B cell (primary cell): ENCODE measurements at regions not wholly inside any gene's neighbourhood (a gene's known extent, or its start where the extent isn't known, plus 50 kb on each side); places are given as distances from the start of the nearest gene placed in this dataset.

Source experiments
- ATAC-seq: fragments of 200-7000 bp; cut with Tn5 transposase; one replicate; pipeline ENCODE4 v1.10.0; 2021; ENCODE audit warnings: low read depth, mild to moderate bottlenecking, moderate number of reproducible peaks, moderate library complexity
- CTCF ChIA-PET: fragments of 350-600 bp; sonication (Branson Sonifier 250); formaldehyde crosslinking; loops from one replicate; lab custom pipeline; 2021; ENCODE audit warnings: antibody characterized with exemption, inconsistent platforms; lab: Charles Lee
- POLR2A ChIA-PET: fragments of 350-600 bp; sonication (Branson Sonifier 250); formaldehyde crosslinking; loops from one replicate; lab custom pipeline; 2021; ENCODE audit warnings: antibody characterized with exemption; lab: Charles Lee
- DNase-seq: peaks from one replicate; pipeline ENCODE4 v3.0.0; 2013
- H2AFZ ChIP-seq: 2 replicates; pipeline ENCODE4 v1.6.1; 2012; ENCODE audit warnings: mild to moderate bottlenecking, low read depth, low read length; ENCODE audit not compliant: insufficient read depth, poor library complexity, severe bottlenecking
- H3K27ac ChIP-seq, 2 donors: 1 replicate in 1 of 2; 2 replicates in 1 of 2; pipeline ENCODE4 v1.5.1; 2012 to 2013; ENCODE audit warnings: low read length in 2 of 2, mild to moderate bottlenecking in 2 of 2, moderate library complexity in 1 of 2
- H3K27me3 ChIP-seq, 4 experiments: fragments of 200-600 bp in 1 of 4; sonication (generic) in 1 of 4; replicated peaks in 1 of 4; 1 replicate in 2 of 4; 2 replicates in 2 of 4; pipeline versions ENCODE4 v1.6.1 to v1.7.0; 2013 to 2016; ENCODE audit warnings: low read length in 3 of 4, mild to moderate bottlenecking in 2 of 4, mixed read lengths in 1 of 4, moderate library complexity in 1 of 4; ENCODE audit not compliant: insufficient read depth in 4 of 4, control insufficient read depth in 3 of 4; ENCODE audit errors: control extremely low read depth in 1 of 4
- H3K36me3 ChIP-seq, 2 experiments: replicated peaks in 1 of 2; 1 replicate in 1 of 2; 2 replicates in 1 of 2; pipeline versions ENCODE4 v1.6.1 to v1.7.1; 2013; ENCODE audit warnings: low read length in 1 of 2; ENCODE audit not compliant: insufficient read depth in 2 of 2, control insufficient read depth in 1 of 2; ENCODE audit errors: control extremely low read depth in 1 of 2, extremely low read depth in 1 of 2
- H3K4me1 ChIP-seq, 2 donors: fragments of 200-600 bp in 1 of 2; sonication (generic) in 1 of 2; 1 replicate in 1 of 2; 2 replicates in 1 of 2; pipeline versions ENCODE4 v1.5.1 to v1.6.1; 2013 to 2017; ENCODE audit warnings: low read length in 2 of 2; ENCODE audit not compliant: control insufficient read depth in 2 of 2, insufficient read depth in 2 of 2
- H3K4me2 ChIP-seq: replicated peaks from 2 replicates; pipeline ENCODE3; 2012; ENCODE audit warnings: mild to moderate bottlenecking, low read depth, low read length; ENCODE audit not compliant: poor library complexity, severe bottlenecking
- H3K4me3 ChIP-seq, 5 experiments: fragments of 200-600 bp in 1 of 5; sonication (generic) in 1 of 5; 1 replicate in 3 of 5; 2 replicates in 2 of 5; pipeline versions ENCODE4 v1.5.1 to v1.7.0; 2011 to 2016; ENCODE audit warnings: low read length in 4 of 5, mild to moderate bottlenecking in 4 of 5, low read depth in 2 of 5, control low read depth in 1 of 5, moderate library complexity in 1 of 5; ENCODE audit not compliant: insufficient read depth in 1 of 5; ENCODE audit errors: control extremely low read depth in 1 of 5, extremely low read depth in 1 of 5
- H3K79me2 ChIP-seq: fragments of 200-600 bp; sonication (generic); one replicate; pipeline ENCODE4 v1.6.0; 2016; ENCODE audit warnings: low read length; ENCODE audit not compliant: control insufficient read depth, insufficient read depth
- H3K9ac ChIP-seq: fragments of 200-600 bp; sonication (generic); 2 replicates; pipeline ENCODE4 v1.6.1; 2017; ENCODE audit warnings: mild to moderate bottlenecking, low read length, moderate library complexity
- H3K9me3 ChIP-seq, 3 donors: one replicate each; pipeline versions ENCODE4 v1.6.1 to v1.7.1; 2013; ENCODE audit warnings: low read length in 2 of 3; ENCODE audit not compliant: control insufficient read depth in 2 of 3, insufficient read depth in 1 of 3; ENCODE audit errors: control extremely low read depth in 1 of 3
- H4K20me1 ChIP-seq: 2 replicates; pipeline ENCODE4 v1.6.0; 2012; ENCODE audit warnings: mild to moderate bottlenecking, low read length; ENCODE audit not compliant: insufficient read depth, control insufficient read depth, poor library complexity, severe bottlenecking
- H3K27ac Mint-ChIP-seq: one replicate; pipeline ENCODE4 v1.8.0; 2021; ENCODE audit warnings: mixed read lengths
- H3K27me3 Mint-ChIP-seq: one replicate; pipeline ENCODE4 v1.8.0; 2021; ENCODE audit warnings: mixed read lengths
- H3K4me1 Mint-ChIP-seq: one replicate; pipeline ENCODE4 v1.8.0; 2021; ENCODE audit warnings: mixed read lengths
- H3K4me3 Mint-ChIP-seq: one replicate; pipeline ENCODE4 v1.8.0; 2021; ENCODE audit warnings: mixed read lengths
- H3K9me3 Mint-ChIP-seq: one replicate; pipeline ENCODE4 v1.8.0; 2022; ENCODE audit warnings: mixed read lengths; ENCODE audit not compliant: insufficient read depth
- CTCF ChIP-seq: fragments of 200-600 bp; IDR thresholded peaks from one replicate; pipeline ENCODE4 v1.8.0; 2022; ENCODE audit warnings: antibody characterized with exemption, mild to moderate bottlenecking
- EZH2 ChIP-seq: IDR thresholded peaks from 2 replicates; pipeline ENCODE4 v1.6.1; 2012; ENCODE audit warnings: borderline replicate concordance, low read depth, mild to moderate bottlenecking, moderate library complexity, low read length; ENCODE audit not compliant: insufficient read depth, poor library complexity, severe bottlenecking
- WGBS: methylation state at CpG from one replicate; pipeline ENCODE4 v1.1.5; 2013; ENCODE audit warnings: missing lambda C conversion rate; ENCODE audit not compliant: insufficient coverage; 5-methylcytosine and 5-hydroxymethylcytosine counted together
- intact Hi-C: fragments of 100-400 bp; cut with micrococcal nuclease; formaldehyde crosslinking; loops from one replicate; pipeline ENCODE4 v1.10.0; 2022

GRCh38 chr2:234701841-234702240 lies 205.0 kb upstream of the ARL4C start:
- no peak overlapping the region for H3K4me2 ChIP-seq
- peaks cover 8% of the 10 kb centered on the region for H3K9me3 Mint-ChIP-seq
- POLR2A ChIA-PET, result no interaction called here
- ATAC-seq, result no peak
- H3K4me1 ChIP-seq, result no peaks in the 10 kb centered on the region
- H3K27ac ChIP-seq, result no peak overlapping the region
- CTCF ChIA-PET, result no interaction called here
- no peaks in the 10 kb centered on the region for H3K79me2 ChIP-seq
- H3K9me3 ChIP-seq, result peaks cover 0 to 21% (median 9%) of the 10 kb centered on the region in 3 donors
- intact Hi-C loops, result no loop called here
- no peak overlapping the region for H3K4me3 ChIP-seq
- DNase-seq, result no peak
- H3K27me3 ChIP-seq, result no peaks in the 10 kb centered on the region
- H3K4me3 Mint-ChIP-seq, result no peak overlapping the region
- H3K4me1 Mint-ChIP-seq, result no peaks in the 10 kb centered on the region
- no peak for TF ChIP-seq EZH2
- TF ChIP-seq CTCF, result no peak
- H3K27me3 Mint-ChIP-seq, result peaks cover 4% of the 10 kb centered on the region
- no peak overlapping the region for H3K9ac ChIP-seq
- WGBS, result 87% methylated on average over 8 of the region's 9 CpGs
- H3K27ac Mint-ChIP-seq, result no peak overlapping the region
- H3K36me3 ChIP-seq, result no peaks in the 10 kb centered on the region
- H4K20me1 ChIP-seq, result no peaks in the 10 kb centered on the region
- H2AFZ ChIP-seq, result no peak overlapping the region

GRCh38 chr2:234701421-234701820 lies 204.5 kb upstream of the ARL4C start:
- Histone ChIP-seq H3K9ac (no peak overlapping the region), H3K4me1 (no peaks in the 10 kb centered on the region), H2AFZ (no peak overlapping the region), H3K79me2 (no peaks in the 10 kb centered on the region), H3K36me3 (no peaks in the 10 kb centered on the region), H3K27me3 (no peaks in the 10 kb centered on the region), H3K4me3 (no peak overlapping the region), H3K9me3 (peaks cover 0 to 23% (median 11%) of the 10 kb centered on the region in 3 donors), H3K27ac (no peak overlapping the region), H4K20me1 (no peaks in the 10 kb centered on the region), H3K4me2 (no peak overlapping the region)
- ATAC-seq (no peak), DNase-seq (no peak)
- intact Hi-C loops, result no loop called here
- H3K4me1 Mint-ChIP-seq, result no peaks in the 10 kb centered on the region
- 96% methylated on average over 4 of the region's 6 CpGs for WGBS
- ChIA-PET POLR2A (no interaction called here), CTCF (no interaction called here)
- H3K9me3 Mint-ChIP-seq, result peaks cover 10% of the 10 kb centered on the region
- TF ChIP-seq EZH2 (no peak), CTCF (no peak)
- peaks cover 4% of the 10 kb centered on the region for H3K27me3 Mint-ChIP-seq
- H3K27ac Mint-ChIP-seq, result no peak overlapping the region
- H3K4me3 Mint-ChIP-seq, result no peak overlapping the region
